ENCODE measurements at regions not wholly inside any gene's neighbourhood (a gene's known extent, or its start where the extent isn't known, plus 50 kb on each side); places are given as distances from the start of the nearest gene placed in this dataset.
"Not testable (repeated sequence)": the region's sequence is repeated elsewhere in the genome, so short reads cannot be mapped to it uniquely, and the experiment has no call there.

DNA sequence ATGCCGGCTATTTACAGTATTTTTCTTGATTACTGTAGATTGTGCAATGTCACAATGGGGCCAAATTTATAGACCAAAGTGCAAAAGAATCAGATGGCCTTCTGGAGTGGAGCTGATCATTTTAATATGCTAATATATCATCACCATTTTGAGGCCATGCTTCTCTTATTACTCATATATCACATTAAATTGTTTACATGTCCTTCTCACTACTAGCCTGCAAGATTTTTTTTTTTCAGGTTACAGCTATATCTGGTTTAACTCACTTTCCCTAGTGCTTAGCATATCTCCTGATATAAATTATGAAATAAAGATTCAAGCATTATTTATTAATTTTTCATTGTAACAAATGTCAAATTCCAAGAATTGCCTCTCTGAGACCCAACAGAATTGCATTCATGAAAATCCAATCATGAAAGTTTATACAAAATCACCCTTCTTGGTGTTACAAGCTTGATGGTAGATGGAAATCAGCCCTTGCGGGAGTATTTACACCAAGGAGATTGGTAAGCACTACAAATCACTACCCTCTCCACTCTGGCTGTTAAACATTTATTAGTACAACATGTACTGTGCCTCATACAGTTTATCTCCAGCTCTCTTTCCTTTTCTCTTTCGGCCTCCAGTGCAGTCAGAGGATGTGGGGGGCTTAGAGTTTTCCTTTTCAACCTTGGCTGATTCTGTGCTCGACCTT, 703.9 kb downstream of the BRINP1 start:
- H3K4me1 ChIP-seq: no peaks in the 10 kb centered on the region
- intact Hi-C loops (cut with DNase I): no loop called here
- TF ChIP-seq POLR2A (IDR thresholded peaks at IDR 0.05): no peak
- TF ChIP-seq, protein P1, sequence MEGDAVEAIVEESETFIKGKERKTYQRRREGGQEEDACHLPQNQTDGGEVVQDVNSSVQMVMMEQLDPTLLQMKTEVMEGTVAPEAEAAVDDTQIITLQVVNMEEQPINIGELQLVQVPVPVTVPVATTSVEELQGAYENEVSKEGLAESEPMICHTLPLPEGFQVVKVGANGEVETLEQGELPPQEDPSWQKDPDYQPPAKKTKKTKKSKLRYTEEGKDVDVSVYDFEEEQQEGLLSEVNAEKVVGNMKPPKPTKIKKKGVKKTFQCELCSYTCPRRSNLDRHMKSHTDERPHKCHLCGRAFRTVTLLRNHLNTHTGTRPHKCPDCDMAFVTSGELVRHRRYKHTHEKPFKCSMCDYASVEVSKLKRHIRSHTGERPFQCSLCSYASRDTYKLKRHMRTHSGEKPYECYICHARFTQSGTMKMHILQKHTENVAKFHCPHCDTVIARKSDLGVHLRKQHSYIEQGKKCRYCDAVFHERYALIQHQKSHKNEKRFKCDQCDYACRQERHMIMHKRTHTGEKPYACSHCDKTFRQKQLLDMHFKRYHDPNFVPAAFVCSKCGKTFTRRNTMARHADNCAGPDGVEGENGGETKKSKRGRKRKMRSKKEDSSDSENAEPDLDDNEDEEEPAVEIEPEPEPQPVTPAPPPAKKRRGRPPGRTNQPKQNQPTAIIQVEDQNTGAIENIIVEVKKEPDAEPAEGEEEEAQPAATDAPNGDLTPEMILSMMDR (IDR thresholded peaks at IDR 0.05): no peak
- H3K27me3 ChIP-seq: no peaks in the 10 kb centered on the region
- WGBS, 4 donors: 58 to 76% (median 66%) methylated on average over 4 of the region's 4 CpGs
- H3K27ac ChIP-seq: peak overlapping the region in 1 of 12 donors; percentile 66
- no peaks in the 10 kb centered on the region for H3K9me3 ChIP-seq
- no peak overlapping the region for H3K4me3 ChIP-seq
- no peak for DNase-seq
- no peaks in the 10 kb centered on the region for H3K36me3 ChIP-seq
- ATAC-seq: no peak

DNA sequence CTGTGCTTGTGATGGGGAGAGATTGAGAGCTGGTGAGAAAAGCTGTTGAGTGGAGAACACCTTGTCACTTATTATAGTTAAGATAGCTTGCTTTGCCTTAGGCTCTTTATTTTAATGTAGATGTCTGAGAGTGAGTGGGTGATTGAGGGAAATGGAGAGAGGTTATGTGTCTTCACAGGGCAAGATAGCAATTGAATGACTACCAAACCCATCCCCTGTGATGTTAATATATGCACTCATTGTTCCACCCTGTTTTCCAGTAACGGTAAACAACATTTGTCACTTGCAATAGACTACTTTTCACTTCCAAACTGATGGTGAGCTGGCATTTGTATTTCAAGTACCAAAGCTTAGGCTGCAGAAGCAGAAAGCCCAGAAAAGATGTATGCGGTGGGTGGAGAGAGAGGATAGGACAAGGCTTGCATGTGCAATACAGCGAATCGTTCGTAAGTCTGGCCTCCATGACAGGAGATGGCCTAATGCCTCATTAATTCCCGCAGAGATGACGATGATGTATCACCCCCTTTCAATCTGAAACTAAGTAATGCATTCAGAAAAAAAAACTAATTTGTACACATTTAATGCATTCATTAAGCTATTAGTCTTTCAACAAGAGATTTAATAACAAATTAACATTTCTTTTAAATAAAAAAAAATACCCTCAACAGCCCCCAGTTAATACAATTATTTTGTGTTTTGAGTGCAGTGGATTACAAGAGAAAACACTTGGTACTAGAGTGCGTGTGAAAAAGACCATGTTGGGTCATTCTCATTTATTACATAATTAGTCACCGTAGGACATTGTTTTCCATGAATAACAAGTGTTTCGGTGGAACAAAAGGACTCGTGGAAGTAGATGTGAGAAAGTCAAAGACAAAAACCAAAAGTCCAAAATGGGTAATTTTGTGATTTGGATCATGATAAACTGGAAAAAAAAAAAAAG, 699.0 kb downstream of the BRINP1 start:
- intact Hi-C loops (cut with DNase I): no loop called here

DNA sequence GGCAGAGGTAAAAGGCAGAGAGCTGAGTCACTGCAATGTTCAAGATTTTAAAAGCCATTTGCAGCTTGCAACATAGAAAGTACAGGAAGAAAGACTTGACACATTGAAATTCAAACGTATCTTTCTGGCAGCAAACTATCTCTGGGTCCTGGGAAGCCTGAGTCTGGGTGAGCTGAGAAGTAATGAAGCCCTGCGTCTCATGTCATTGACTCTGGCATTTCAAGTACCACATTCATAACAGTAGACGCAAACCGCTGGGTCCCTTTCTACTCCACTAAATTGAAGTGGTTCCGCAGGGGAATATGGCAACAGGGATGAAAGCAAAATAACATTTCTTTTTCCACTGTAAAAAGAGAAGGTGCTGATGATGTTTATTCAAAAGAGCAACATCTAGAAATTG, 694.3 kb downstream of the BRINP1 start:
- intact Hi-C loops (cut with DNase I): no loop called here
- Histone ChIP-seq H3K27ac (no peak overlapping the region), H3K27me3 (peaks cover 0 to 6% (median 0%) of the 10 kb centered on the region in 9 donors), H3K4me1 (no peaks in the 10 kb centered on the region), H3K36me3 (no peaks in the 10 kb centered on the region), H3K4me3 (no peak overlapping the region), H3K9me3 (no peaks in the 10 kb centered on the region)
- DNase-seq (no peak), ATAC-seq (no peak)
- WGBS, 4 donors: 65 to 75% (median 66%) methylated on average over 5 of the region's 5 CpGs
- TF ChIP-seq, protein P1 (IDR thresholded peaks at IDR 0.05): no peak
- no peak for TF ChIP-seq POLR2A (IDR thresholded peaks at IDR 0.05)

More for the DNA sequence above, 699.0 kb downstream of the BRINP1 start:
- Histone ChIP-seq H3K27me3 (no peaks in the 10 kb centered on the region), H3K4me3 (no peak overlapping the region), H3K9me3 (no peaks in the 10 kb centered on the region), H3K27ac (no peak overlapping the region), H3K36me3 (no peaks in the 10 kb centered on the region), H3K4me1 (no peaks in the 10 kb centered on the region)
- 78 to 85% (median 79%) methylated on average over 11 of the region's 11 CpGs for WGBS, 4 donors
- no peak for TF ChIP-seq POLR2A (IDR thresholded peaks at IDR 0.05)
- TF ChIP-seq, protein P1 (IDR thresholded peaks at IDR 0.05): no peak
- DNase-seq (no peak), ATAC-seq (no peak)

DNA sequence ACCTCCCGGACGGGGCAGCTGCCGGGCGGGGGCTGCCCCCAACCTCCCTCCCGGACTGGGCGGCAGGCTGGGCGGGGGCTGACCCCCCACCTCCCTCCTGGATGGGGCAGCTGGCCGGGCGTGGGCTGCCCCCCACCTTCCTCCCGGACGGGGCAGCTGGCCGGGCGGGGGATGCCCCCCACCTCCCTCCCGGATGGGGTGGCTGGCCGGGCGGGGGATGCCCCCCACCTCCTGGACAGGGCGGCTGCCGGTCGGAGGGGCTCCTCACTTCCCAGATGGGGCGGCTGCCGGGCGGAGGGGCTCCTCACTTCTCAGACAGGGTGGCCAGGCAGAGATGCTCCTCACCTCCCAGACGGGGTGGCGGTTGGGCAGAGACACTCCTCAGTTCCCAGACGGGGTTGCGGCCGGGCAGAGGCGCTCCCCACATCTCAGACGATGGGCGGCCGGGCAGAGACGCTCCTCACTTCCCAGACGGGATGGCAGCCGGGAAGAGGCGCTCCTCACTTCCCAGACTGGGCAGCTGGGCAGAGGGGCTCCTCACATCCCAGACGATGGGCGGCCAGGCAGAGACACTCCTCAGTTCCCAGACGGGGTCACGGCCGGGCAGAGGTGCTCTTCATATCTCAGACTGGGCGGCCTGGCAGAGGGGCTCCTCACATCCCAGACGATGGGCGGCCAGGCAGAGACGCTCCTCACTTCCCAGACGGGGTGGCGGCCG, 691.1 kb downstream of the BRINP1 start:
- H3K9me3 ChIP-seq; H3K27ac ChIP-seq; ATAC-seq; DNase-seq; H3K36me3 ChIP-seq; H3K4me1 ChIP-seq; H3K27me3 ChIP-seq; intact Hi-C loops (cut with DNase I); H3K4me3 ChIP-seq: not testable (repeated sequence)
- 84 to 90% (median 90%) methylated on average over 14 to 46 of the region's 47 CpGs for WGBS, 4 donors
